ENCODE measurements at regions not wholly inside any gene's neighbourhood (a gene's known extent, or its start where the extent isn't known, plus 50 kb on each side); places are given as distances from the start of the nearest gene placed in this dataset.

DNA sequence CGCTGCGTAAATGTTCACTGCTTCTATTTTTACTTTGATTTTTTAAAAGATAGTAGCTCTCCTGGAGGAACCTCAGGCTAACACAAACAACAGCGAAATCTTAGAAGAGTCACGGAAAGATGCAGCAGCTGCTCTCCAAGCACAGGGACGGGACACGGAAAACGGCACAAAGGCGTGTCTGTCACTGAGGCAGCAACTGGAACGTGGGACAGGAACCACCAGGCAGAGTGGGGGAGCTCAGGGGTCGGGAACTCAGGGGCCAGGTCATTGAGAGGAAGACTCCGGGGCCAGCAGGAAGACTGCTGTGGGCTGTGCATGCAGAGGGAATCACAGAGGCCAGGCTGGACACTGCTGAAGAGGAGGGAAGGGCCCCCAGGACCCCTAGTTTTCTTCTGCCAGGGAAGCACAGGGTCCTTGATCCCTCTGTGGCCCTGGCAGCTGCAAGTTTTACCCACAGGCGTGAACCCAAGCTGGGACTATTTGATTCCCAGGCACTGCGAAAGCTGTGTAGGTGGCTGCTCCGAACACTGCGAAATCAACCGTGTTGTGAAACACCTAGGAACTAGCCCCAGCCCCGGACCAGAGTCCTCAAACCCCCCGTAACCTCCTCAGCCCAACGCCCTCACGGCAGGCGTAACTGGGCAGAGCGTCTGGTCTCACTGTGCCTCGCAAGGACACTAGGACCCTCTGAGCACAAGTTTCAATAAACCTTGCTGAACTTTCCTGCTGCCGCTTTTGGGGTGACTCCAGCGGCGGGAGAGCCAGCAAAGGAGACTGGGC is 263.0 kb downstream of the EIPR1 start:
- H3K27me3 ChIP-seq (ENCODE audit: control insufficient read depth, insufficient read depth, low read length), result no peaks in the 10 kb centered on the region
- H3K4me3 ChIP-seq (ENCODE audit: low read depth, low read length), result no peak overlapping the region
- no peaks in the 10 kb centered on the region for H3K36me3 ChIP-seq (ENCODE audit: control insufficient read depth, insufficient read depth, low read length)
- TF ChIP-seq, protein P1, sequence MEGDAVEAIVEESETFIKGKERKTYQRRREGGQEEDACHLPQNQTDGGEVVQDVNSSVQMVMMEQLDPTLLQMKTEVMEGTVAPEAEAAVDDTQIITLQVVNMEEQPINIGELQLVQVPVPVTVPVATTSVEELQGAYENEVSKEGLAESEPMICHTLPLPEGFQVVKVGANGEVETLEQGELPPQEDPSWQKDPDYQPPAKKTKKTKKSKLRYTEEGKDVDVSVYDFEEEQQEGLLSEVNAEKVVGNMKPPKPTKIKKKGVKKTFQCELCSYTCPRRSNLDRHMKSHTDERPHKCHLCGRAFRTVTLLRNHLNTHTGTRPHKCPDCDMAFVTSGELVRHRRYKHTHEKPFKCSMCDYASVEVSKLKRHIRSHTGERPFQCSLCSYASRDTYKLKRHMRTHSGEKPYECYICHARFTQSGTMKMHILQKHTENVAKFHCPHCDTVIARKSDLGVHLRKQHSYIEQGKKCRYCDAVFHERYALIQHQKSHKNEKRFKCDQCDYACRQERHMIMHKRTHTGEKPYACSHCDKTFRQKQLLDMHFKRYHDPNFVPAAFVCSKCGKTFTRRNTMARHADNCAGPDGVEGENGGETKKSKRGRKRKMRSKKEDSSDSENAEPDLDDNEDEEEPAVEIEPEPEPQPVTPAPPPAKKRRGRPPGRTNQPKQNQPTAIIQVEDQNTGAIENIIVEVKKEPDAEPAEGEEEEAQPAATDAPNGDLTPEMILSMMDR (IDR thresholded peaks at IDR 0.05; ENCODE audit: insufficient read depth, low read length, poor library complexity, severe bottlenecking), result no peak
- DNase-seq (ENCODE audit: low read depth), result no peak

DNA sequence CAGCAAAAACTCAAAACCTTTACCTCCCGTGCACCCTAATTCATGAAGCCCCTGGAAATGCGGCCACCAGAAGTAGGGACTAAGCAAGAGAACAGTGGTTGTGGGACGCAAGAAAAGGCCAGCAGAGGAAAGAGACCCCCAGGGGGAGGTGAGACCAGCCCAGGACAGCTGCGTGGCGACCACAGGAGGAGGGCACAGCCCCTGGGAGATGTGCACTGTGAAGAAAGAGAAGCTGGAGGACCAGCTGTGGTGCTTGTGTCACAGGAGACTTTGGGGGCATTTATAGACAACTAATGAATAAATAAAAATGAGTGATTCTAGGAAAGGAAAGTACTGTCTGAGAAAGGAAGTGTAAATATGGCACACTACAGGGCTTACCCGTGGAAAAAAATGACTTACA is 263.8 kb downstream of the EIPR1 start:
- TF ChIP-seq, protein P1 (IDR thresholded peaks at IDR 0.05; ENCODE audit: insufficient read depth, low read length, poor library complexity, severe bottlenecking), result no peak
- no peak for DNase-seq (ENCODE audit: low read depth)
- H3K27me3 ChIP-seq (ENCODE audit: control insufficient read depth, insufficient read depth, low read length), result no peaks in the 10 kb centered on the region
- H3K4me3 ChIP-seq (ENCODE audit: low read depth, low read length), result no peak overlapping the region
- no peaks in the 10 kb centered on the region for H3K36me3 ChIP-seq (ENCODE audit: control insufficient read depth, insufficient read depth, low read length)

DNA sequence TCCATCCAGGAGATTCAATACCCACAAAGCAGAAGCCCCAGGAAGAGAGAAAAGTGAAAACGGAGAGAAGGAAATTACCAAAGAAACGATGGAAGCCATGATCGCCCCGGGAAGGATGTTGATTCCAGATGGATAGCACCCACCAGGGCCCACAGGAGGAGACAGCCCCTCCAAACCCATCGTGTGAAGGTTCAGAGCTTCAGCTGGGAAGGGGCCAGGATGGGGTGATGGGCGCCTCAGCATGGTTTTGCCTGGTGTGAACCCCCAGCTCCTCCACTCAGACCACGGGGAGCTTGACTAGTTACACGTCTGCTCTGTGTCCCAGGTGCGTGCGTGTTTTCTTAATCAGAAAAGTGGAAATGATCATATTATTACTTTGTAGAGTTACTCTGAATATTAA is 264.5 kb downstream of the EIPR1 start:
- Histone ChIP-seq H3K27me3 (ENCODE audit: control insufficient read depth, insufficient read depth, low read length) (no peaks in the 10 kb centered on the region), H3K36me3 (ENCODE audit: control insufficient read depth, insufficient read depth, low read length) (no peaks in the 10 kb centered on the region), H3K4me3 (ENCODE audit: low read depth, low read length) (no peak overlapping the region)
- TF ChIP-seq, protein P1 (IDR thresholded peaks at IDR 0.05; ENCODE audit: insufficient read depth, low read length, poor library complexity, severe bottlenecking), result no peak
- no peak for DNase-seq (ENCODE audit: low read depth)

DNA sequence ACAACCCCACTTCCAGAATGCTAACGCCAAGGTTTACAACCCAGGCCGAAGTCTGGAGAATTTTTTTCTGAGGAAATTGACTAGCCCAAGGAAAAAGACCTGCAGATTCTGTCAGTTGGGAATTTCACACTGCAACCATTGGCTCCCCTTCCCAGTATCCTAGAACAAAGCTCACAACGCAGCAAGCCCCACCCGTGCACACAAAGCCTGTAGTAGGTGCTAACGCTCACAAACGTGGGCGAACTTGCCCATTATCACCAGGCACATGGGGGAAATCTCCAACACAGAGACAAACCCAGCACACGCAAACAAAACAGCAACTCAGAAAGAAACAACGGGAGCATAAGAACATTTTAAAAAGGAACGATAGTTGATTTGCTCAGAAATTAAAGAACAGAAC is 265.1 kb downstream of the EIPR1 start:
- no peaks in the 10 kb centered on the region for H3K27me3 ChIP-seq (ENCODE audit: control insufficient read depth, insufficient read depth, low read length)
- H3K36me3 ChIP-seq (ENCODE audit: control insufficient read depth, insufficient read depth, low read length), result no peaks in the 10 kb centered on the region
- no peak overlapping the region for H3K4me3 ChIP-seq (ENCODE audit: low read depth, low read length)
- DNase-seq (ENCODE audit: low read depth), result no peak
- TF ChIP-seq, protein P1 (IDR thresholded peaks at IDR 0.05; ENCODE audit: insufficient read depth, low read length, poor library complexity, severe bottlenecking), result no peak

DNA sequence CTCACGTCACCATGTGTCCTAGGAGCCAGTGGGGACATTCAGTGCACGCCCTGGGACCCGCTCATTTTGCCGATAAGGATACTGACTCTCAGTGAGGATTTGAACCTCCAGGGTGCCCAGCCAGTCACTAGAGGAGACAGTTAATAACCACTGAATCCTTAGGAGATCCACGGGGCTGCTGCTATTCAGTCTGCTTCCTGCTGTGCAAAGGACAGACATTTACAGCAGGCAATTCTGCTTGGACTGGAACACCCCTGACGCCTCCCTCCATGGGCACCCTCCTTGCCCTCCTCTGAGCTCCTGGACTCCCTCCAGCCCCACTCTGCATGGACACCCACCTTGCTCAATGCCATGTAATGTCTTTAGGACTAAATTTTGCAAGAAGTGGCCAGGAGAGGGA is 265.5 kb downstream of the EIPR1 start:
- H3K27me3 ChIP-seq (ENCODE audit: control insufficient read depth, insufficient read depth, low read length), result no peaks in the 10 kb centered on the region
- TF ChIP-seq, protein P1 (IDR thresholded peaks at IDR 0.05; ENCODE audit: insufficient read depth, low read length, poor library complexity, severe bottlenecking), result no peak
- H3K36me3 ChIP-seq (ENCODE audit: control insufficient read depth, insufficient read depth, low read length), result no peaks in the 10 kb centered on the region
- DNase-seq (ENCODE audit: low read depth), result no peak
- no peak overlapping the region for H3K4me3 ChIP-seq (ENCODE audit: low read depth, low read length)

All from kidney epithelial cell (primary cell).